Keratinocyte (primary cell): ENCODE measurements at regions not wholly inside any gene's neighbourhood (a gene's known extent, or its start where the extent isn't known, plus 50 kb on each side); places are given as distances from the start of the nearest gene placed in this dataset.
"Not testable (repeated sequence)": the region's sequence is repeated elsewhere in the genome, so short reads cannot be mapped to it uniquely, and the experiment has no call there.

ENCODE experiments used
- DNase-seq: peaks from one replicate; pipeline ENCODE4 v3.0.0-alpha.2; 2011; ENCODE audit warnings: low read depth, missing footprints, low spot score
- FAIRE-seq: peaks from 2 replicates; lab custom pipeline; 2011; peaks lifted over from hg19 to GRCh38; lab: Jason Lieb, UNC
- H2AFZ ChIP-seq: 2 replicates; pipeline ENCODE4 v1.6.0; 2012; ENCODE audit warnings: low read length, control low read depth, inconsistent platforms; ENCODE audit not compliant: control insufficient read depth
- H3K27ac ChIP-seq: 2 replicates; pipeline ENCODE4 v1.5.1; 2011; ENCODE audit warnings: low read length; ENCODE audit not compliant: control insufficient read depth, insufficient read depth
- H3K27me3 ChIP-seq: 3 replicates; pipeline ENCODE4 v1.6.0; 2011; ENCODE audit warnings: low read length; ENCODE audit not compliant: control insufficient read depth, insufficient read depth; ENCODE audit errors: extremely low read depth
- H3K36me3 ChIP-seq, 2 experiments: 2 replicates in 1 of 2; 3 replicates in 1 of 2; pipeline ENCODE4 v1.5.1; 2011; ENCODE audit warnings: low read length in 2 of 2, mild to moderate bottlenecking in 1 of 2; ENCODE audit not compliant: control insufficient read depth in 2 of 2, insufficient read depth in 2 of 2; ENCODE audit errors: extremely low read depth in 1 of 2
- H3K4me1 ChIP-seq: 3 replicates; pipeline ENCODE4 v1.5.1; 2011; ENCODE audit warnings: low read length; ENCODE audit not compliant: control insufficient read depth, insufficient read depth; ENCODE audit errors: extremely low read depth
- H3K4me2 ChIP-seq: 3 replicates; pipeline ENCODE4 v1.6.0; 2011; ENCODE audit warnings: low read depth, low read length; ENCODE audit not compliant: control insufficient read depth, insufficient read depth; ENCODE audit errors: extremely low read depth
- H3K4me3 ChIP-seq, 3 experiments: fragments of 200-600 bp in 1 of 3; sonication (generic) in 1 of 3; 2 replicates in 2 of 3; 3 replicates in 1 of 3; pipeline ENCODE4 v1.5.1; 2011 to 2016; ENCODE audit warnings: low read length in 3 of 3, mild to moderate bottlenecking in 3 of 3, control low read depth in 2 of 3, inconsistent platforms in 1 of 3, low read depth in 1 of 3, mixed read lengths in 1 of 3, mixed run types in 1 of 3, moderate library complexity in 1 of 3; ENCODE audit not compliant: control insufficient read depth in 2 of 3, insufficient read depth in 2 of 3; ENCODE audit errors: extremely low read depth in 1 of 3
- H3K79me2 ChIP-seq: 2 replicates; pipeline ENCODE4 v1.6.0; 2012; ENCODE audit warnings: low read length; ENCODE audit not compliant: control insufficient read depth, insufficient read depth
- H3K9ac ChIP-seq: 3 replicates; pipeline ENCODE4 v1.6.0; 2011; ENCODE audit warnings: low read length; ENCODE audit not compliant: control insufficient read depth, insufficient read depth; ENCODE audit errors: extremely low read depth
- H3K9me1 ChIP-seq: 3 replicates; pipeline ENCODE4 v1.6.0; 2011; ENCODE audit warnings: low read length; ENCODE audit not compliant: control insufficient read depth, insufficient read depth; ENCODE audit errors: extremely low read depth
- H3K9me3 ChIP-seq: 2 replicates; pipeline ENCODE4 v1.5.1; 2012; ENCODE audit warnings: low read depth, low read length; ENCODE audit not compliant: control insufficient read depth
- H4K20me1 ChIP-seq: 3 replicates; pipeline ENCODE4 v1.6.0; 2011; ENCODE audit warnings: low read length; ENCODE audit not compliant: control insufficient read depth, insufficient read depth; ENCODE audit errors: extremely low read depth
- CTCF ChIP-seq, 3 experiments: IDR thresholded peaks in 1 of 3; conservative IDR thresholded peaks in 1 of 3; optimal IDR thresholded peaks in 1 of 3; 2 replicates in 2 of 3; 3 replicates in 1 of 3; pipeline versions ENCODE3 to v1.5.1; 2011; ENCODE audit warnings: low read length in 3 of 3, mild to moderate bottlenecking in 3 of 3, moderate library complexity in 2 of 3, control low read depth in 1 of 3, inconsistent platforms in 1 of 3; ENCODE audit not compliant: insufficient read depth in 2 of 3; ENCODE audit errors: extremely low read depth in 1 of 3
- EZH2 ChIP-seq: IDR thresholded peaks from one replicate; pipeline ENCODE4 v1.6.1; 2012; ENCODE audit warnings: inconsistent platforms, mild to moderate bottlenecking, low read length, moderate library complexity
- dilution Hi-C: fragments of 300-500 bp; cut with MboI; formaldehyde crosslinking; loops from one replicate; pipeline ENCODE4 v1.7.0; 2020; ENCODE audit warnings: low sequenced_read_pairs; ENCODE audit not compliant: extremely low pct_ligation_motif_present

GRCh38 chr10:35819736-35820135, 177.6 kb upstream of the FZD8 start:
- no peak overlapping the region for H3K4me3 ChIP-seq
- FAIRE-seq (no peak), DNase-seq (no peak)
- no peak overlapping the region for H3K27ac ChIP-seq
- H3K4me1 ChIP-seq = peaks cover 12% of the 10 kb centered on the region
- H3K27me3 ChIP-seq = no peaks in the 10 kb centered on the region
- no peaks in the 10 kb centered on the region for H3K9me1 ChIP-seq
- TF ChIP-seq EZH2 = no peak
- TF ChIP-seq CTCF (optimal IDR thresholded peaks at IDR 0.05 in 1 of 3, IDR thresholded peaks at IDR 0.05 in 1 of 3, conservative IDR thresholded peaks at IDR 0.05 in 1 of 3; ENCODE audit: extremely low read depth in 1 of 3, insufficient read depth in 2 of 3, low read length in 3 of 3) = no peak
- dilution Hi-C loops = no loop called here
- H3K4me2 ChIP-seq = no peak overlapping the region
- no peaks in the 10 kb centered on the region for H4K20me1 ChIP-seq
- H3K36me3 ChIP-seq = no peaks in the 10 kb centered on the region
- no peak overlapping the region for H3K9ac ChIP-seq
- H2AFZ ChIP-seq = no peak overlapping the region
- no peaks in the 10 kb centered on the region for H3K9me3 ChIP-seq
- no peaks in the 10 kb centered on the region for H3K79me2 ChIP-seq

- Histone ChIP-seq H3K4me2 (no peak overlapping the region), H3K9me1 (no peaks in the 10 kb centered on the region), H3K27me3 (no peaks in the 10 kb centered on the region), H2AFZ (no peak overlapping the region), H3K9me3 (no peaks in the 10 kb centered on the region), H3K4me3 (no peak overlapping the region), H3K27ac (no peak overlapping the region), H3K4me1 (peaks cover 12% of the 10 kb centered on the region), H3K79me2 (no peaks in the 10 kb centered on the region), H3K36me3 (no peaks in the 10 kb centered on the region), H3K9ac (no peak overlapping the region), H4K20me1 (no peaks in the 10 kb centered on the region)
- TF ChIP-seq EZH2 = no peak
- no peak for TF ChIP-seq CTCF (optimal IDR thresholded peaks at IDR 0.05 in 1 of 3, IDR thresholded peaks at IDR 0.05 in 1 of 3, conservative IDR thresholded peaks at IDR 0.05 in 1 of 3; ENCODE audit: extremely low read depth in 1 of 3, insufficient read depth in 2 of 3, low read length in 3 of 3)
- dilution Hi-C loops = no loop called here
- DNase-seq = no peak
- FAIRE-seq = no peak
Measured at GRCh38 chr10:35819011-35819410, 176.9 kb upstream of the FZD8 start.

- H3K4me1 ChIP-seq, H3K9me1 ChIP-seq, H3K79me2 ChIP-seq, H4K20me1 ChIP-seq, H3K36me3 ChIP-seq, H3K4me3 ChIP-seq, FAIRE-seq, DNase-seq, H3K4me2 ChIP-seq, H3K9ac ChIP-seq, H3K27ac ChIP-seq, H3K27me3 ChIP-seq, H2AFZ ChIP-seq, H3K9me3 ChIP-seq, dilution Hi-C loops: not testable (repeated sequence)
Measured at GRCh38 chr10:35817109-35817508, 175.0 kb upstream of the FZD8 start.
